ENCODE measurements at regions not wholly inside any gene's neighbourhood (a gene's known extent, or its start where the extent isn't known, plus 50 kb on each side); places are given as distances from the start of the nearest gene placed in this dataset.

- no peak for DNase-seq
Observed at GRCh38 chr18:55866006-55866405, 278.0 kb upstream of the TCF4 start.

- DNase-seq: no peak
Observed at GRCh38 chr18:55864281-55864680, 276.3 kb upstream of the TCF4 start.

- no peak for DNase-seq
Observed at GRCh38 chr18:55863876-55864275, 275.9 kb upstream of the TCF4 start.

GRCh38 chr18:55863391-55863706 lies 275.4 kb upstream of the TCF4 start:
- no peak for DNase-seq

- no peak for DNase-seq
Observed at GRCh38 chr18:55862693-55863390, 274.9 kb upstream of the TCF4 start.

GRCh38 chr18:55861266-55861665 lies 273.3 kb upstream of the TCF4 start:
- DNase-seq: no peak

GRCh38 chr18:55858661-55859515 lies 270.9 kb upstream of the TCF4 start:
- no peak for DNase-seq

- no peak for DNase-seq
Observed at GRCh38 chr18:55857956-55858355, 270.0 kb upstream of the TCF4 start.

GRCh38 chr18:55857409-55857808 lies 269.4 kb upstream of the TCF4 start:
- no peak for DNase-seq

- DNase-seq: no peak
Observed at GRCh38 chr18:55856679-55857078, 268.7 kb upstream of the TCF4 start.

GRCh38 chr18:55856229-55856628 lies 268.2 kb upstream of the TCF4 start:
- no peak for DNase-seq

- no peak for DNase-seq
Observed at GRCh38 chr18:55853268-55853667, 265.3 kb upstream of the TCF4 start.

- no peak for DNase-seq
Observed at GRCh38 chr18:55850904-55851303, 262.9 kb upstream of the TCF4 start.

GRCh38 chr18:55849391-55849790 lies 261.4 kb upstream of the TCF4 start:
- no peak for DNase-seq

GRCh38 chr18:55847960-55848359 lies 260.0 kb upstream of the TCF4 start:
- DNase-seq: no peak

GRCh38 chr18:55845221-55845620 lies 257.2 kb upstream of the TCF4 start:
- DNase-seq: no peak

- DNase-seq: no peak
Observed at GRCh38 chr18:55844382-55844781, 256.4 kb upstream of the TCF4 start.

GRCh38 chr18:55841314-55841713 lies 253.3 kb upstream of the TCF4 start:
- no peak for DNase-seq

GRCh38 chr18:55840601-55841170 lies 252.7 kb upstream of the TCF4 start:
- no peak for DNase-seq

- DNase-seq: no peak
Observed at GRCh38 chr18:55839343-55839742, 251.4 kb upstream of the TCF4 start.

GRCh38 chr18:55838841-55839240 lies 250.8 kb upstream of the TCF4 start:
- no peak for DNase-seq

GRCh38 chr18:55838319-55838718 lies 250.3 kb upstream of the TCF4 start:
- DNase-seq: no peak

GRCh38 chr18:55833543-55833942 lies 245.6 kb upstream of the TCF4 start:
- no peak for DNase-seq

- DNase-seq: no peak
Observed at GRCh38 chr18:55830544-55830943, 242.6 kb upstream of the TCF4 start.

All from NCI-H1436 (cell line).